Body of pancreas (tissue), 4 donors: ENCODE measurements at regions not wholly inside any gene's neighbourhood (a gene's known extent, or its start where the extent isn't known, plus 50 kb on each side); places are given as distances from the start of the nearest gene placed in this dataset.

Source experiments
- ATAC-seq: fragments of 150-250 bp; one replicate; pipeline ENCODE4 v1.9.1; 2016
- DNase-seq, 4 donors: peaks; one replicate each; pipeline ENCODE4 v3.0.0-alpha.2; 2019
- H3K27ac ChIP-seq, 4 donors: fragments of 200-600 bp; sonication (generic); 1 replicate in 3 of 4; 2 replicates in 1 of 4; pipeline versions ENCODE4 v1.5.1 to v1.6.1; 2016 to 2019; ENCODE audit warnings: mild to moderate bottlenecking in 1 of 4, mixed read lengths in 1 of 4, moderate library complexity in 1 of 4
- H3K27me3 ChIP-seq, 2 donors: fragments of 200-600 bp; sonication (generic); one replicate each; pipeline ENCODE4 v1.6.0; 2016; ENCODE audit warnings: mild to moderate bottlenecking in 1 of 2
- H3K36me3 ChIP-seq, 2 donors: fragments of 200-600 bp; sonication (generic); replicated peaks in 1 of 2; 2 replicates each; pipeline ENCODE4 v1.5.1; 2016; ENCODE audit warnings: low read depth in 2 of 2; ENCODE audit not compliant: insufficient read depth in 1 of 2
- H3K4me1 ChIP-seq: fragments of 200-600 bp; sonication (generic); one replicate; pipeline ENCODE4 v1.6.0; 2016
- H3K4me3 ChIP-seq, 2 donors: fragments of 200-600 bp; sonication (generic); 1 replicate in 1 of 2; 2 replicates in 1 of 2; pipeline ENCODE4 v1.5.1; 2016 to 2019
- H3K9me3 ChIP-seq, 3 donors: fragments of 200-600 bp; sonication (generic); 1 replicate in 2 of 3; 2 replicates in 1 of 3; pipeline ENCODE4 v1.5.1; 2016
- CTCF ChIP-seq, 7 experiments: fragments of 450-650 bp in 4 of 7; fragments of 200-600 bp in 3 of 7; sonication (generic) in 3 of 7; IDR thresholded peaks; one replicate each; pipeline ENCODE4 v1.5.1; 2016 to 2019; ENCODE audit warnings: antibody characterized with exemption in 7 of 7
- POLR2A ChIP-seq, 3 donors: fragments of 450-650 bp; IDR thresholded peaks; one replicate each; pipeline ENCODE4 v1.6.1; 2016; ENCODE audit warnings: antibody characterized with exemption in 3 of 3, mild to moderate bottlenecking in 2 of 3
- WGBS, 2 donors: methylation state at CpG; one replicate each; pipeline ENCODE4 v1.1.5; 2017; 5-methylcytosine and 5-hydroxymethylcytosine counted together
- intact Hi-C: fragments of 100-400 bp; cut with DNase I; formaldehyde crosslinking; loops from one replicate; pipeline ENCODE4 v1.15.1; 2023

DNA sequence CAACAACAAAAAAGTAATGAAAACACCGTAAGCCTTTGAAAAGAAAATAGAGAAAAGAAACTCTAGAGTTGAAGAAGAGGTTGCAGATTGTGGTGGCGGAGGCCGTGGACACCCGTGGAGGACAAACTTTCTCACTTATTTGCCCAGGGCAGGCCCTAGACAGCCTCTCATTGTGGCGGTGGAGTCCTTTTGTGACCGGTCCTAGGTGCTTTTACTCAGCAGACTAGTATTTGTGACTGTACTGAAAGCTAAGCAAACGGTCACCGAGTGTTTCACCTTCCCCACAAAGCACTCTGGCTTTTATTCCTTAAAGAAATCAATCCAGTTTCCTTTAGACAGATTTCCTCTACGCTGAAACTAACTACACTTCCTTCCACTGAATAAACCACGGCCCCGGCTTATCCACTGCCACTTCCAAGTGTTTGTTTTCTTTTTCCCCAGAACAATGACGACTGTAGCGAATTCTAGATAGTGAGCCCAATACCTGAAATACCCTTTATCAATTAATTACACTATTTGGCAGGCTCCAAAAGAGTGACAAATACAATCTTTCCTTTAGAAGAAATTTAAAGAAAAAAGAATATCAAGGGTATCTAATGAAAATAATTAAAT is 210.2 kb upstream of the TARS1 start:
- TF ChIP-seq POLR2A (IDR thresholded peaks at IDR 0.05), result no peak
- TF ChIP-seq CTCF (IDR thresholded peaks at IDR 0.05), result no peak
- intact Hi-C loops, result no loop called here
- Histone ChIP-seq H3K27ac (no peak overlapping the region), H3K9me3 (no peaks in the 10 kb centered on the region), H3K36me3 (no peaks in the 10 kb centered on the region), H3K27me3 (no peaks in the 10 kb centered on the region), H3K4me1 (no peaks in the 10 kb centered on the region), H3K4me3 (no peak overlapping the region)
- no peak for ATAC-seq
- 39 to 45% methylated on average over 13 of the region's 13 CpGs for WGBS, 2 donors
- no peak for DNase-seq

GRCh38 chr5:33231214-33231710 is 209.5 kb upstream of the TARS1 start:
- no peaks in the 10 kb centered on the region for H3K27me3 ChIP-seq
- TF ChIP-seq CTCF (IDR thresholded peaks at IDR 0.05) (no peak), POLR2A (IDR thresholded peaks at IDR 0.05) (no peak)
- H3K4me3 ChIP-seq, result no peak overlapping the region
- intact Hi-C loops, result no loop called here
- DNase-seq, result no peak
- no peaks in the 10 kb centered on the region for H3K36me3 ChIP-seq
- ATAC-seq, result no peak
- H3K27ac ChIP-seq, result no peak overlapping the region
- no peaks in the 10 kb centered on the region for H3K9me3 ChIP-seq
- H3K4me1 ChIP-seq, result no peaks in the 10 kb centered on the region
- WGBS, 2 donors, result 79 to 84% methylated on average over 1 of the region's 1 CpG

DNA sequence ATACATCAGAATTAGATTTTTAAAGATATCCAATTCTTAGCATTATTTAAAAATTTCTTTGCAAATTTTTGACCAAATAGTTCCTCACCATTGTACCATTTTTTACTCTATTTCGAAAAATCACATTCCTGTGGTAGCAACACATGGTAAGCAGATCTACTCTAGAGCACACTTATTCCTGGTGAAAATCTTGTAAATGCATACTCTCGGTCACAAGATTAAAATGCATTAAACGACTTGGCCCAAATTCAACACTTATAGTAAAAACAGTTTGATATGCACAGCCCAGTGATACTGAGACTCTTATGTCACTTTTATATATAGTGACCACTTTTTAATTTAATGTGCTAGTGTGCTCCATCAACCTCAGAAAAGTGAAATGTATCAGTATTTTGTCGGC is 208.8 kb upstream of the TARS1 start:
- Histone ChIP-seq H3K4me3 (no peak overlapping the region), H3K36me3 (no peaks in the 10 kb centered on the region), H3K4me1 (no peaks in the 10 kb centered on the region), H3K27me3 (no peaks in the 10 kb centered on the region), H3K27ac (no peak overlapping the region), H3K9me3 (no peaks in the 10 kb centered on the region)
- intact Hi-C loops, result no loop called here
- TF ChIP-seq POLR2A (IDR thresholded peaks at IDR 0.05) (no peak), CTCF (IDR thresholded peaks at IDR 0.05) (no peak)
- ATAC-seq (no peak), DNase-seq (no peak)
- WGBS, 2 donors, result 71 to 81% methylated on average over 4 of the region's 4 CpGs

DNA sequence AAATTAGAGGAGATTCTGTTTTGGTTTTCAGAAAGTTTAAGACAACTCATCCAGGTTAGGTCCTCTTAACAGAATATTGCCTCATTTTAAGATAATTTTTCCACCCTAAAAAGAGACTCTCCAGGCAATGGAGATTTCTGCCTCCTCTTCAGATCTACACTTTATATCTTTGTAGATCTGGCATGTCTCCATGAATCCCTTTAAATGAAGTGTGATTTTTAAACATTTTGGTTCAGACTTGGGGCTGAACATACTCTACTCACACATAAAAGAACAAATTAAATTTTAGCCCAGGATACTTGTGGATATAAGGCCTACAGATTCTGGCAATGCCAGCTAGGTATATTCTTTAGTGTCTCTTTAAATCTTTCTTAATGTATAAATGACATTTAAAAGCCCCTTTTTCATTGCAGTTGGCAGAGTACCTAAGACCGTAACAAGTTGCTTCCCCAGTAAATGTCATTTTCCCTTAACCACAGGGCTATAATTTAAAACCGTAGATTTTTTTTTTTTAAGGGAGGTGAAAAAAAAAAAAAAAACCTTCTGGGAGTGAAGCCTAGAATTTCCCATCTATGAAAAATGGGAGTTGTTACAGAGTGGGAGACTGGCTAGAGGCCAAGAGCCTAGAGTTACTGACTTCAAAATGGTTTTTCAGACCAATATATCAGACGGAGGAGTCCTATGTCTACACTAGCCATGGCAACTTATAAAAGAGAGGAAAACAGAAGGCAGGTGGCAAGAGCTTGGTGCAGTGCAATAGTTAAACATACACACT is 207.8 kb upstream of the TARS1 start:
- Histone ChIP-seq H3K4me3 (no peak overlapping the region), H3K27ac (no peak overlapping the region), H3K4me1 (no peaks in the 10 kb centered on the region), H3K9me3 (no peaks in the 10 kb centered on the region), H3K27me3 (no peaks in the 10 kb centered on the region), H3K36me3 (no peaks in the 10 kb centered on the region)
- no peak for TF ChIP-seq POLR2A (IDR thresholded peaks at IDR 0.05)
- TF ChIP-seq CTCF (IDR thresholded peaks at IDR 0.05), result no peak
- ATAC-seq (no peak), DNase-seq (no peak)
- intact Hi-C loops, result no loop called here
- 28 to 50% methylated on average over 3 of the region's 3 CpGs for WGBS, 2 donors
